Neuronal stem cell (in vitro differentiated cells): ENCODE measurements at regions not wholly inside any gene's neighbourhood (a gene's known extent, or its start where the extent isn't known, plus 50 kb on each side); places are given as distances from the start of the nearest gene placed in this dataset.

Experiments
- DNase-seq: peaks from one replicate; pipeline ENCODE4 v3.0.0-alpha.2; 2013; ENCODE audit warnings: low spot score
- H2AFZ ChIP-seq: one replicate; pipeline ENCODE4 v1.6.1; 2013; ENCODE audit warnings: mild to moderate bottlenecking, low read length, inconsistent platforms
- H2AK5ac ChIP-seq: 2 replicates; pipeline ENCODE4 v1.6.1; 2013; ENCODE audit warnings: low read depth, mild to moderate bottlenecking, inconsistent platforms, low read length, moderate library complexity, mixed read lengths
- H2BK120ac ChIP-seq: 2 replicates; pipeline ENCODE4 v1.6.1; 2013; ENCODE audit warnings: low read depth, mild to moderate bottlenecking, inconsistent platforms, low read length, moderate library complexity, mixed read lengths
- H2BK12ac ChIP-seq: one replicate; pipeline ENCODE4 v1.6.1; 2013; ENCODE audit warnings: low read length, inconsistent platforms
- H2BK15ac ChIP-seq: 2 replicates; pipeline ENCODE4 v1.6.1; 2013; ENCODE audit warnings: mild to moderate bottlenecking, low read length, inconsistent platforms, mixed read lengths
- H2BK5ac ChIP-seq: one replicate; pipeline ENCODE4 v1.6.1; 2013; ENCODE audit warnings: inconsistent platforms, mild to moderate bottlenecking, low read length, moderate library complexity
- H3K14ac ChIP-seq: one replicate; pipeline ENCODE4 v1.6.1; 2013; ENCODE audit warnings: low read length, inconsistent platforms
- H3K18ac ChIP-seq: 2 replicates; pipeline ENCODE4 v1.6.1; 2013; ENCODE audit warnings: low read length, inconsistent platforms
- H3K23ac ChIP-seq: 2 replicates; pipeline ENCODE4 v1.6.1; 2013; ENCODE audit warnings: low read depth, mild to moderate bottlenecking, mixed read lengths, low read length, inconsistent platforms; ENCODE audit not compliant: poor library complexity
- H3K27ac ChIP-seq: replicated peaks from 3 replicates; pipeline ENCODE4 v1.5.1; 2013; ENCODE audit warnings: low read length, inconsistent platforms
- H3K27me3 ChIP-seq, 3 experiments: 2 replicates each; pipeline ENCODE4 v1.6.1; 2013; ENCODE audit warnings: low read length in 3 of 3, mild to moderate bottlenecking in 2 of 3, inconsistent platforms in 1 of 3, low read depth in 1 of 3, mixed read lengths in 1 of 3, moderate library complexity in 1 of 3; ENCODE audit not compliant: control insufficient read depth in 3 of 3, insufficient read depth in 3 of 3
- H3K36me3 ChIP-seq, 2 donors: replicated peaks in 1 of 2; 2 replicates each; pipeline ENCODE4 v1.6.1; 2013; ENCODE audit warnings: low read length in 2 of 2; ENCODE audit not compliant: control insufficient read depth in 2 of 2, insufficient read depth in 2 of 2
- H3K4ac ChIP-seq: 2 replicates; pipeline ENCODE4 v1.6.1; 2013; ENCODE audit warnings: inconsistent platforms, mild to moderate bottlenecking, low read length, moderate library complexity
- H3K4me1 ChIP-seq, 2 donors: 1 replicate in 1 of 2; 2 replicates in 1 of 2; pipeline ENCODE4 v1.6.1; 2013; ENCODE audit warnings: low read length in 2 of 2, low read depth in 1 of 2; ENCODE audit not compliant: control insufficient read depth in 2 of 2, insufficient read depth in 1 of 2
- H3K4me2 ChIP-seq: one replicate; pipeline ENCODE4 v1.6.1; 2013; ENCODE audit warnings: mild to moderate bottlenecking, low read length, inconsistent platforms; ENCODE audit not compliant: insufficient read depth, poor library complexity, severe bottlenecking
- H3K4me3 ChIP-seq, 2 donors: 2 replicates each; pipeline ENCODE4 v1.5.1; 2013; ENCODE audit warnings: low read length in 2 of 2, mild to moderate bottlenecking in 2 of 2, inconsistent platforms in 1 of 2, moderate library complexity in 1 of 2
- H3K79me1 ChIP-seq: one replicate; pipeline ENCODE4 v1.6.1; 2013; ENCODE audit warnings: low read depth, mild to moderate bottlenecking, inconsistent platforms, low read length, moderate library complexity
- H3K9ac ChIP-seq: one replicate; pipeline ENCODE4 v1.6.1; 2013; ENCODE audit warnings: mild to moderate bottlenecking, low read depth, low read length, inconsistent platforms; ENCODE audit not compliant: poor library complexity
- H3K9me3 ChIP-seq, 2 donors: replicated peaks in 1 of 2; 2 replicates each; pipeline versions ENCODE3 to v1.6.1; 2013; ENCODE audit warnings: low read length in 2 of 2, mild to moderate bottlenecking in 2 of 2, inconsistent platforms in 1 of 2, low read depth in 1 of 2, mixed read lengths in 1 of 2, moderate library complexity in 1 of 2; ENCODE audit not compliant: control insufficient read depth in 2 of 2, insufficient read depth in 1 of 2
- H4K8ac ChIP-seq: one replicate; pipeline ENCODE4 v1.6.1; 2013; ENCODE audit warnings: low read depth, mild to moderate bottlenecking, inconsistent platforms, low read length, moderate library complexity
- H4K91ac ChIP-seq: one replicate; pipeline ENCODE4 v1.6.1; 2013; ENCODE audit warnings: low read length, low read depth, mild to moderate bottlenecking, inconsistent platforms; ENCODE audit not compliant: poor library complexity
- WGBS, 2 donors: extraction: QIAGEN DNeasy Blood & Tissue Kit; methylation state at CpG; one replicate each; pipeline ENCODE4 v1.1.7; 2013; ENCODE audit warnings: missing lambda C conversion rate in 2 of 2, mixed read lengths in 1 of 2; ENCODE audit not compliant: insufficient read length in 2 of 2, insufficient replicate concordance in 1 of 2; ENCODE audit errors: extremely low coverage in 2 of 2; 5-methylcytosine and 5-hydroxymethylcytosine counted together

DNA sequence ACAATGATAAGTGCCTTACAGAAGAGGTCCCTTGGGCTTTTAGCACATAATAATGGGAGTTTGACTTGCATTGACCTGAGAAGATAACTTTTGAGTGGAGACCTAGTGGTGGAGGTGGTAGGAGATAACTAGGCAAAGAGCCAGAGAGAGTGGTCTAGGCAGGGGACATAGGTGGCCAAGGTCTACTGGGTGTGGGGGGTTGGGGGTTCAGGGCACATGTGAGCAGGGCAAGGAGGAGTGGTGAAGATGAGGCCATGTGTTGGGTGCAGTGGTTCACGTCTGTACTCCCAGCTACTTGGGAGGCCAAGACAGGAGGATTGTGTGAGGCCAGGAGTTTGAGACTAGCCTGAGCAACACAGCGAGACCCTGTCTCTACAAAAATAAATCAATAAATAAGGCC is 74.3 kb upstream of the CTNNBL1 start:
- H2BK12ac ChIP-seq = no peak overlapping the region

DNA sequence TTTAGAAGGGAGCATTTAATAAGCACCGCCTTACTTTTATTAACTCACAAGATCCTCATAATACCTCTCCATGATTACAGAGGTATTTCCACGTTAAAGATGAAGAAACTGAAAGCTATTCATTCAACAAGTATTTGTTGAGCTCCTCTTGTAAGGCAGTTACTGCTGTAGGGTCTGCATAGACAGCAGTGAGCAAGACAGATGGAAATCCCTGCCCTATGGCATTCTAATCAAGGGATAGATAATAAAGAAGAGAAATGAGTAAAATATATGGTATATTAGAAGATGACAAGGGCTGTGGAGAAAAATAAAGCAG is 77.8 kb upstream of the CTNNBL1 start:
- no peaks in the 10 kb centered on the region for H3K36me3 ChIP-seq
- DNase-seq = no peak
- H3K9me3 ChIP-seq = no peaks in the 10 kb centered on the region
- no CpG with 5 or more reads among the region's 2 CpGs for WGBS, 2 donors
- H2AK5ac ChIP-seq = no peak overlapping the region
- no peak overlapping the region for H2BK15ac ChIP-seq
- H2BK5ac ChIP-seq = no peak overlapping the region
- no peak overlapping the region for H2AFZ ChIP-seq
- no peak overlapping the region for H3K4me2 ChIP-seq
- H3K18ac ChIP-seq = no peak overlapping the region
- H3K4me3 ChIP-seq = no peak overlapping the region
- H3K14ac ChIP-seq = no peak overlapping the region
- H3K27me3 ChIP-seq = peaks cover 0 to 5% (median 3%) of the 10 kb centered on the region in 3 experiments
- no peak overlapping the region for H4K91ac ChIP-seq
- H3K79me1 ChIP-seq = no peaks in the 10 kb centered on the region
- H4K8ac ChIP-seq = no peak overlapping the region
- no peak overlapping the region for H3K4ac ChIP-seq
- no peaks in the 10 kb centered on the region for H3K4me1 ChIP-seq
- H2BK12ac ChIP-seq = no peak overlapping the region
- no peak overlapping the region for H3K9ac ChIP-seq
- no peak overlapping the region for H2BK120ac ChIP-seq
- no peak overlapping the region for H3K27ac ChIP-seq
- H3K23ac ChIP-seq = no peak overlapping the region

More for the DNA sequence above, 74.3 kb upstream of the CTNNBL1 start:
- Histone ChIP-seq H2BK15ac (no peak overlapping the region), H4K91ac (no peak overlapping the region), H2AK5ac (no peak overlapping the region), H3K18ac (no peak overlapping the region), H3K27me3 (peaks cover 0 to 8% (median 3%) of the 10 kb centered on the region in 3 experiments), H2BK120ac (no peak overlapping the region), H3K4me2 (no peak overlapping the region), H3K23ac (no peak overlapping the region), H3K27ac (no peak overlapping the region), H3K79me1 (no peaks in the 10 kb centered on the region), H3K36me3 (no peaks in the 10 kb centered on the region), H3K14ac (no peak overlapping the region), H3K9me3 (no peaks in the 10 kb centered on the region), H3K4me3 (peak overlapping the region in 1 of 2 donors; percentile 44), H2BK5ac (no peak overlapping the region), H4K8ac (no peak overlapping the region), H2AFZ (no peak overlapping the region), H3K9ac (no peak overlapping the region), H3K4me1 (no peaks in the 10 kb centered on the region), H3K4ac (no peak overlapping the region)
- DNase-seq = no peak
- WGBS, 2 donors = no CpG with 5 or more reads among the region's 2 CpGs

DNA sequence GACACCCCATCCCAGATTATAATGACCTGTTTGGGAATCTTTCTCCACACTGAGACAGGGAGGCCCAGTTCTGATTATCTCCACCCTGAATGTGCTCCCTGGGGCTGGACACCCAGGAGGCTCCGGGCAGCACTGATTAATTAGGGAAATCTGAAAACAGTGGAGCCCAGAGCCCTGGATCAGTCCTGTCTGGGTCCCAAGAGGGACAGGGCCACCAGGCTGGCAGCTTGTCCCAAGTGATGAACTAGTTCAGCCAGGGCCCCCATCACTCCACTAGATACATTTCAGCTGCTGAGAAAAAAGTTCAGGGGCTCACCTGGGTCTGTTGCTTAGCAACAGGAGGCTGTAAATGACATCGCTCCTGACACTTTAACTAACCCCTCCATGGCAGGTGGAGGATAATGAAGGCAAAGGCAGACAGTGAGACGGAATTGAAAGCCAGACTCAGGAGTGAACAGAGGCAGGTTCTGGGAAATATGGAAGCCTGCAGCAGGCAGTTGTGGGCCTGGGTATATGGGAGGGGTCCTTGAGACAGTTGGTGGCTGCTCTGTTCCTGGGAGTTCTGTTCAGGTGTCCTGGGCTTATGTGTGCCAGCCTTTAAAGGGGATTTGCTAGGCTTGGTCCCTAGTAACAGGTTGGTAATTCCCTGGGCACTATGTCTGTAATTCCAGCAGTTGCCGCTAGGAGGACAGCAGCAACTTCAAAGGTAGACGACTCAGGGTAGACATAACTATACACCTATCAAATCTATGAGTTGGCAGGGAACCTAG is 78.3 kb upstream of the CTNNBL1 start:
- Histone ChIP-seq H3K23ac (no peak overlapping the region), H3K4ac (no peak overlapping the region), H3K27ac (no peak overlapping the region), H3K79me1 (no peaks in the 10 kb centered on the region), H3K9me3 (no peaks in the 10 kb centered on the region), H2BK15ac (no peak overlapping the region), H3K27me3 (peaks cover 0 to 5% (median 3%) of the 10 kb centered on the region in 3 experiments), H3K4me3 (no peak overlapping the region), H2AFZ (no peak overlapping the region), H3K9ac (no peak overlapping the region), H4K8ac (no peak overlapping the region), H3K4me1 (no peaks in the 10 kb centered on the region), H2AK5ac (no peak overlapping the region), H3K4me2 (no peak overlapping the region), H3K18ac (no peak overlapping the region), H2BK5ac (no peak overlapping the region), H4K91ac (no peak overlapping the region), H3K14ac (no peak overlapping the region), H2BK12ac (no peak overlapping the region), H3K36me3 (no peaks in the 10 kb centered on the region), H2BK120ac (no peak overlapping the region)
- peak; percentile 51 for DNase-seq
- WGBS, 2 donors = no CpG with 5 or more reads among the region's 5 CpGs

DNA sequence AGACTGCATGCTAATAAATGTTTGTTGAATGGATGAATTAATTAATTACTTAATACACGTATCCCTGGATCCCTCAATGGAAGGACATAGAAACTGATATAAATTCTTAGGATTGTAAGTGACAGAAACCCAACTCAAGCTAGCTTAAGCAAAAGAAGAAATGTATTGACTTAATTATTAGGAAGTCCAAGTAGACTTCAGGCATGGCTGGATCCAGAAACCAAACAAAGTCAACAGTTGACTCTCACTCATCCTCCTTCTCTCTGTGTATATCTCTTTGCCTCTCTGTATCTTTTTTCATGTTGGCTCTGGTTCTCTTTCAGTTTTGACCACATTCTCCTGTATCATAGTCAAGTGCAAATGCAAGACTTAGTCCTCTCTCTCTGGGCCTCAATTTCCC is 82.0 kb upstream of the CTNNBL1 start:
- no peak overlapping the region for H2BK12ac ChIP-seq
- H3K18ac ChIP-seq = no peak overlapping the region
- no peaks in the 10 kb centered on the region for H3K4me1 ChIP-seq
- H2BK15ac ChIP-seq = no peak overlapping the region
- no peak overlapping the region for H2BK5ac ChIP-seq
- H3K79me1 ChIP-seq = no peaks in the 10 kb centered on the region
- H4K8ac ChIP-seq = no peak overlapping the region
- H3K23ac ChIP-seq = no peak overlapping the region
- WGBS, 2 donors = no CpG with 5 or more reads among the region's 1 CpG
- no peak overlapping the region for H2AFZ ChIP-seq
- H2BK120ac ChIP-seq = no peak overlapping the region
- no peak overlapping the region for H3K4me2 ChIP-seq
- no peak overlapping the region for H3K27ac ChIP-seq
- H3K36me3 ChIP-seq = no peaks in the 10 kb centered on the region
- no peak overlapping the region for H3K4me3 ChIP-seq
- no peaks in the 10 kb centered on the region for H3K27me3 ChIP-seq
- H4K91ac ChIP-seq = no peak overlapping the region
- no peak overlapping the region for H3K4ac ChIP-seq
- H3K9me3 ChIP-seq = no peaks in the 10 kb centered on the region
- no peak for DNase-seq
- H3K9ac ChIP-seq = no peak overlapping the region
- no peak overlapping the region for H2AK5ac ChIP-seq
- no peak overlapping the region for H3K14ac ChIP-seq
